Umbilical cord (tissue), 1 donor: ENCODE measurements at regions not wholly inside any gene's neighbourhood (a gene's known extent, or its start where the extent isn't known, plus 50 kb on each side); places are given as distances from the start of the nearest gene placed in this dataset.

Experiments
- DNase-seq: peaks from one replicate; pipeline ENCODE4 v3.0.0-alpha.2; 2015; ENCODE audit warnings: low spot score

- DNase-seq = peak; percentile 65
These were observed 119.9 kb downstream of the ETAA1 start for GRCh38 chr2:67516899-67517530.

DNA sequence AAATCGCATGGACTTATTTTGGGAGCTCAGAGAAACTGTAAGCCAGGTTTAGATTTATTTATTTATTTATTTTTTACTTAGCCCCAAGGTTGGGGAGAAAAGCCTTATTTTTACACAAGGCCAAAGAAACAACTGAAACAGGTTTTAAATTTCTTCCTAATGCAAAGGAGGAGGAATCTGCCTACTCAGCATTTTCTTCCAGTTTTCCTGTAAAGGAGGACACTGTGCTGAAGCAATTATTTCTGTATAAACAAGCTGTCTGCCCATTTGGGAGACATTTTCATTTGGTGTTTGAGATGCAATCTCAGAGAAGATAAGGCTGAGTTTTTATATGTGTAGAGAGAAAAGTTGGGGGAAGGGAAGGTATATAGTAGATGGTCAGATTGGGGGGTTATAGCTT, 125.0 kb downstream of the ETAA1 start:
- peak; percentile 30 for DNase-seq

- DNase-seq = no peak
These were observed 127.1 kb downstream of the ETAA1 start for GRCh38 chr2:67524213-67524612.

DNA sequence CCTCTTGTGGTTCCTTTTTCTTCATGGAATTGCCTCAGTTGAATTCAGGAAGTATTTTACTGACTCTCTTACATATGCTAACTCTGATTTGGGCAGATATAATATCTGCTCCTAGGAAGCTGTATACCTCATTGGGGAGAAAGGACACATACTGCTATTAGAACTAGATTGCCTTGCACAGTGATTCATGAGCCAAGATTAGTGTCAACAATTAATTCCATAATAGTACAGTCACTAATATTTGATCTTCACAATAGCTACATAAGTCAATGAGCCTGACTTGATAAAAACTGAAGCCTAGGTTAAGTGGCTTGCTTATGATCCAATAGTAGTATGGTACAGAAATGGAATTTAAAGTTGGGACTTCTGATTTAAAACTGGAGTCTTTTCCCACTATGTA, 127.6 kb downstream of the ETAA1 start:
- no peak for DNase-seq

- DNase-seq = peak; percentile 72
These were observed 129.2 kb downstream of the ETAA1 start for GRCh38 chr2:67526283-67526682.

- DNase-seq = no peak
These were observed 131.2 kb downstream of the ETAA1 start for GRCh38 chr2:67528320-67528719.

DNA sequence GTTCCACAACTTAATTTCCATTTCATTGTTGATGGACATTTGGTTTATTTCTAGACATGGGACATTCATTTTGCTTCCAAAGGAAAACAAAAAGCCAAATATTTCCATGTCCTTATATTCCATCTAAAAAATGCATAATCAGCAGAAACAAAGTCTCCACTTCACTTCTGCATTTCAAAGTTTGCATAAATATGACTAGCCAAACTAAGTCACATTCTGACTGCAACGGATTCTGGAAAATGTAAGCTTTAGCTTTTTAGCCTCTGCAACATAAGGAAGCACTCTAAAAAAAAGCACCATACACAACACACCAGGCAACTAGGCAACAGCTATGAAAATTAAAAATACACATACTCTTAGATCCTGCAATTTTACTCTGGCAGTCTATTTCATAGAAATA, 135.3 kb downstream of the ETAA1 start:
- DNase-seq = peak; percentile 68

- no peak for DNase-seq
These were observed 137.6 kb downstream of the ETAA1 start for GRCh38 chr2:67534745-67535144.

DNA sequence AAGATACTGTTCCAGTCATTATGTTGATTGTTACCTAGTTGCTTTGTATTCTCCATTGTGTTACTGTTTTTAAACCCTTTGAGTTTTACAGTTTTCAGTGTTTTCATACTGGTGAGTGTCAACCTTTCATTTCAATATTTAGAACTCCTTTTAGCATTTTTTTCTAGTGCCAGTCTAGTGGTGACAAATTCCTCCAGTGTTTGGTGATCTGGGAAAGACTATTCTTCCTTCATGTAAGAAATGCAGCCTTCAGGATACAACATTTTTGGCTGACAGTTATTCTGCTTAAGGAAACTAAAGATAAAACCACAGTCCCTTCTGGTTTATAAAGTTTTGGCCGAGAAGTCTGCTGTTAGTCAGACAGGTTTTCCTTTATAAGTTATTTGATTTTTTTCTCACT, 143.8 kb downstream of the ETAA1 start:
- no peak for DNase-seq

GRCh38 chr2:67544286-67544685, 147.2 kb downstream of the ETAA1 start:
- no peak for DNase-seq

DNA sequence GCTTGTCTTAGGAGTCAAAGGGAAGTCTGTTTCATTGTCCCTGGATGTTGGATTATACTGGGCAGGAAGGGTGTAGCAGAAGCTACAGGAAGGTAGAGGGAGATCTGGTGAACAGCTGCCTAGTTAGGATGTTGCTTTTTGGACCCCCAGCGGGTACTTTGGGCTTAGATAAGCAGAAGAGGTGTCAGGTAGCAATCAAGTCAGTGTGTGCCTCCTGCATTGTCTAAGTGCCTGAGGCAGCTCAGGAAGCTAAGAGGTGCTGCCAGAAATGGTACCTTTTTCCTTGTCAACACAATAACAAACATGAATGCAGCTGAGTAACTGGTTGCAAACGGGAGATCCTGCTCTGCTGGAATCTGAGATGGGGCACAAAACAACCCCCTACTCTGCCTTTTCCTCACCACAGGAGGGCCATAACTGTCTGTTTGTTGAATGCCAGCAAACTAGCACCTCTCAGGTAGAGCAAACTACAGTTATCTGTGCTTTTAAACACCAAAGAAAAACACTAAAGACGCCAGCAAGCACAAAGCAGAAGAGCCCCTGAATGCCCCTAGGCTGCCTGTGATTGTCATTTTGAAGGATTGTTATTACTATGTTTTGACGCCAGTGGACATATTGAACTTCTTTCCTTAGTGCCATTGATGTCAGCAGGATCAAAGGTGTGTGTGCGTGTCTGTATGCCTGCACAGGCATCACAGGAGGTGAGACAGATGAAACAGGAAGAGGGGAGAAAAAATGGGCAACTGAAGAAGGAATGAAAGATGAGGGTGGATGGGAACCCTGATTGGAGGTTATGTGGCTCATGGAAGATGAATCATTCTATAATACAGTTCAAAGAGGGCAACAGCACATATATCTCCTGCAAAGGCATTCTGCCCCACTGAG, 151.4 kb downstream of the ETAA1 start:
- DNase-seq = peak; percentile 29

GRCh38 chr2:67559156-67559555, 162.0 kb downstream of the ETAA1 start:
- DNase-seq = no peak

GRCh38 chr2:67560771-67561456, 163.8 kb downstream of the ETAA1 start:
- DNase-seq = peak; percentile 88

- peak; percentile 85 for DNase-seq
These were observed 164.4 kb downstream of the ETAA1 start for GRCh38 chr2:67561457-67561965.

GRCh38 chr2:67564076-67564475, 166.9 kb downstream of the ETAA1 start:
- DNase-seq = peak; percentile 21

DNA sequence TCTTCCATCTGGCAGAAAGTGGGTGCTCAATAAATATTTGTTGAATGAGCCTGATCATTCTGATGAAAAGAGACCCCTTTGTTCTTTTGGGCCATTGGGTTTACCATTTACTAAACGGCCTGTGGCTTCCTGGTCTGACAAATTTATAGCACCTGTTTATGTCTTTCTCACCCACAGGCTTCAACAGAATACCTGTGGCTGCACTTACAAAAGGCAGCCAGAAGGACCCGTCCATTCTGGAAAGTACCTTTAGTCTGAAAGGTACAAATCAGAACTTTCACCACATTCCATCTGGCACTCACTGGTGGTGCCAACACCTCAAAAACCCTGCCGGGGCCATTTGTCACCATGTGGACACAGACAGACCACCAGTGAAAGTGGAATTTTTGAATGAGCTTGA, 167.5 kb downstream of the ETAA1 start:
- no peak for DNase-seq

- DNase-seq = no peak
These were observed 168.1 kb downstream of the ETAA1 start for GRCh38 chr2:67565262-67565661.

DNA sequence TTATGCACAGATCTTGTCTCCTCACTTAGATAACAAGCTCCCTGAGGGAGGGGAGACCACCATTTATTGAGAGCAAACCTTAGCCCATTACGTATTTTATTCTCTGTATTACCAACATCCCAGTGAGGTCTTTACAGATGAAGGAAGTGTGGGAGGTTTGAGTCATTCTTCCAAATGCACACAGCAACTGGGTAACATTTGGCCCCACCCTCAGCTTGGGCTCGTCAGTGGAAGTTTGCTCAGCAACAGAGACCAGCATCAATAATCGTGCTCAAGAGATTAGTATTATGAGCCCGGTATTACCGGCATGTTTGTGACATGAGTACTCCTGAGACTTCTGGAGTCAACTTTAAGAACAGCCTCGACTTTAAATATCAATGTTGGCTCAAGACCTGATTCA, 168.6 kb downstream of the ETAA1 start:
- DNase-seq = peak; percentile 79

DNA sequence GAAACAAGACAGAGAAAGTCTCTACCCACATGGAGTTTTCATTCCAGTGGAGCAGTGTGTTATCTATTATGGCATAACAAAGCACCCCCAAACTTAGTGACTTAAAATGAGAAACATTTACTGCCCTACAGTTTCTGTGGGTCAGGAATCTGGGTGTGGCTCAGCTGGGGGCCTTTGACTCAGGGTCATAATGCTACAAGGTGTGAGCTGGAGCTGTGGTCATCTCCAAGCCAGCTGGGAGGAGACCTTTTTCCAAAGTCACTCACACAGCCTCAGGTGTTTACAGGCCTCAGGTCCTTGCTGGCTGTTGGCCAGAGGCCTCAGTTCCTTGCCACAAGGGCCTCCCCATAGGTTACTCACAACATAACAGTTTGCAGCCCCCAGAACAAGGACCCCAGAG, 169.2 kb downstream of the ETAA1 start:
- DNase-seq = no peak

DNA sequence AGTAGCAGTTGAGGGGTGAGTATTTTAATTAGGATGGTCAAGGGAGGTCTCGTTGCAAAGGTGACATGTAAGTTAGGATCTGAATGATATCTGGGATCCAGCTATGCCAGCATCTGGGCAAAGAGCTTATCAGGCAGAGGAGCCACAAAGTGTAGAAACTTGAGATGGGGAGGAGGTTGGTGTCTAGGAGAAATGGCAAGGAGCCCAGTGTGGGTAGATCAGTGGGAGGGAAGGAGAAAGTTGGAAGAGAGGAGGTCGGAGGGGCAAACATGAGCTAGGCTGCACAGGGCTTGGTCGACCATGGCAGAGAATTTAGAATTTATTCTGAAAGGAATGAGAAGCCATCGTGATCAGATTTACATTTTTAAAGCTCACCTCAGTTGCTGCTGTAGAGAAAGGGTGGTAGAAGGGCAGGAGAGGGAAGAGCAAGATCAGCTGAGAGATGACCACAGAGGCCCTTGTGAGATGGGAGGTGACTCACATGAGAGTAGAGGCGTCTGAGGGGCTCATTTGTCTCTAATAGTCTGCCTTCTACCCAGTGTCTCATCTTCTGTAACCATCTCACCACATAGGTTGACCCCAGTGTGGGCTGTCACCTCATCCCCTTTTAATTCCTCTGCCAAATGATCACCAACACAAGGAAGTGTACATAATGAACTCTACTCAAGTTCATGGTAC, 170.0 kb downstream of the ETAA1 start:
- DNase-seq = no peak

DNA sequence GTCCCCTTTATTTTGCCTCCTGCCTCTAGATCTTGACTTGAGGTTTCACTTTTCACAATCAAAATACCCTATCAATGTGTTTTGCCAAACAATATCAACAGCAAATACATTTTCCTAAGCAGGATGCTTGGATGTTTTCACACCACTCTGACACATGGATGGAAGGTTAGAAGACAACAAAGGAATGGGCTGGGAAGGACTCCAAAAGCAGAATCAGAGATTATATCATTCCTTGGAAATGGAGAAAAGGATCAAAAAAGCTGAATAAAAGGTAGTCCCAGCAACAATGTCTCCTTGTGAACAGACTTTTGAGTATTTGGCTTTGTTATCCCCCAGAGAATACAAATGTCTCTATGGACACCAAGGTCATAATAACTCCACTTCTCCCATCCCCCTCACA, 170.8 kb downstream of the ETAA1 start:
- DNase-seq = no peak

DNA sequence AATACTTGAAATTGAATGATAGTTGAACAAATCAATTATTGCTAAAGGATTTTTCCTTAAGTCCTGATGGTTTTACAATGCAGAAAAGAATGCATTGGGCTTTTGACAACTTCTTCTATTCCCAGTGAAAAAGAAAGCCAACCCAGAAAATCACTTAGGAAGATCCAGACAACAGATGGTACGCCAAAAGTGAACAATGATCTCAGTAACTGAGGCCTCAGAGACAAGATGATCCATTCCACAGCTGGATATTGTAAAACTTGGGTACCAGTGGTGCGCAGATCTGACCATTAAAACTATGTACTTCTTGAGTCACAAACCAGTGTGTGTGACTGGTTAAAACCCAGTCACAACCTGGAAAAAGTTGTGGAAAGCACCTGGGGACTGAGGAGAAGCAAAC, 173.5 kb downstream of the ETAA1 start:
- DNase-seq = no peak
